ENCODE measurements at regions not wholly inside any gene's neighbourhood (a gene's known extent, or its start where the extent isn't known, plus 50 kb on each side); places are given as distances from the start of the nearest gene placed in this dataset.
"Not testable (repeated sequence)": the region's sequence is repeated elsewhere in the genome, so short reads cannot be mapped to it uniquely, and the experiment has no call there.

- DNase-seq (ENCODE audit: low spot score) = no peak
These were observed 462.0 kb upstream of the ATP11B start for GRCh38 chr3:182331341-182331740.

DNA sequence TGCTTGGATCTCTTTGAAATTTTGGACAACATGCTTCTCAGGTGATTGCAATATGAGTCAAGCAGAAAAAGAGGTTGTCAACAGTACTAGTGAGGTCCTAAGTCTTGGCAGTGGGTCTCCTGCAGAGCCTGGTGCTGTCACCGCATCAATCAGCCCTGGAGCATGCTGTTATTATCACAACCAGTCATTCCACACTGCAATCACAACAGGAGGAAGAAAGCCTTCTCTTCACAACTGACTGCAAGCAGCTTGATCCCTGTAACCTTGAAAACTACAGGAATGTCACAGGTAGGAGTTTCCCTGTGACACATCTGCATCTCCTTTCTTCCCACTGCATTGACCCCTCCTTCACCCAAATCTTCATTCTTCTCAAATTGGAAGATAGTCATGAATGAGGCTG lies 451.1 kb upstream of the ATP11B start:
- no peak for DNase-seq (ENCODE audit: low spot score)

DNA sequence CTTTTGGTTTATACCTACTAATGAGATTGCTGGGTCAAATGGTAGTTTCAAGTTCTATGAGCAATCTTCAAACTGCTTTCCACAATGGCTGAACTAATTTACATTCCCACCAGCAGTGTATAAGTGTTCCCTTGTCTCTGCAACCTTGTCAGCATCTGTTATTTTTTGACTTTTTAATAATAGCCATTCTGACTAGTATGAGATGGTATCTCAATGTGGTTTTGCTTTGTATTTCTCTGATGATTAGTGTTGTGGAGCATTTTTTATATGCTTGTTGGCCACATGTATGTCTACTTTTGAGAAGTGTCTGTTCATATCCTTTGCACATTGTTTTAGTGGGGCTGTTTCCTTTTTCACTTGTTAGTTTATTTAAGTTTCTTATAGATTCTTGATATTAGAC lies 449.3 kb upstream of the ATP11B start:
- not testable (repeated sequence) for DNase-seq (ENCODE audit: low spot score)

DNA sequence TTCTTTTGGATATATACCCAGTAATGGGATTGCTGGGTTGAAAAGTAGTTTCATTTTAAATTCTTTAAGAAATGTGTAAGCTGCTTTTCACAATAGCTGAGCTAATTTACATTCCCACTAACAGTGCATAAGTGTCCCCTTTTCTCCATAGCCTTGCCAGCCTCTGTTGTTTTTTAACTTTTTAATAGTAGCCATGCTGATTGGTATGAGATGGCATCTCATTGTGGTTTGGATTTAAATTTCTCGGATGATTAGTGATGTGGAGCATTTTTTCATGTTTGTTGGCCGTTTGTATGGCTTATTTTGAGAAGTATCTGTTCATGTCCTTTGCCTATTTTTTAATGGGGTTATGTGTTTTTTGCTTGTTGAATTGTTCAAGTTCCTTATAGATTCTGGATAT lies 444.3 kb upstream of the ATP11B start:
- DNase-seq (ENCODE audit: low spot score) = no peak

GRCh38 chr3:182349951-182350517 lies 443.3 kb upstream of the ATP11B start:
- no peak for DNase-seq (ENCODE audit: low spot score)

DNA sequence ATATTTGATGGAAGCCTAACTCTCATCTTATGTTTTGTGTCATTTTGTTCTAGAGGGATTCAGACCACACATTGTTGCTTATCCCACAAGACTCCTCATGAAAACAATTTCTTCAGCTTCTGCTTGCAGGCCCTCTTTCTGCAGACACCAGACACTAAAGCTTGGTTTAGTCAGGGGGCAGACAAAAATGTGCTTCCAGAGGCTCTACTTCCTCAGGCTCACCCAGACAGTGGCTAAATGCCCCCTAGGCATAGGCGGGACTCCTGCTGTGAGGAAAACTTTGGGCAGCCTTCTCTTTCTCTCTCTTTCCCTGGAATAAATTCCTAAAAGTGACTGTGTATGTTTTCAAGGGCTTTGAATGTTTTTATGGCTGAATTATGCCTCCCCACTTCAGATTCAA lies 435.4 kb upstream of the ATP11B start:
- no peak for DNase-seq (ENCODE audit: low spot score)

DNA sequence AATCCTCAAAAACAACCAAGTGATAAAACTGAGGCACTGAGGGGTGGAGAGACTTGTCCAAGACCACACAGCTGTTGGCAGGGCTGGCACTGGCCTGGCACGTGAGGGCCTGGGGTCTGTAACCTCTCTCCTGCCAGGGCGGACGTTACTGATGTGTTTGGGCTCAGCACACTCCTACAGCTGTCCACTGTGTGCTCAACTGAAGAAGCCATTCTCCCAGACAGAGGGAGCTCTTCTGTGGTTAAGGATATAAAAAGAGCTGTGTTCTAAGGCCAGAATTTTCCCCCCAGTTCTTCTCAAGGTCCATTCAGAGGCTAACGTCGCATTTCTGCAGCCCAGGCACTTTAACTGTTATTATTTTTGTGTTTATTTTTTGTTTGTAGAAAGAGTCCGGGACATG lies 429.0 kb upstream of the ATP11B start:
- no peak for DNase-seq (ENCODE audit: low spot score)

GRCh38 chr3:182364723-182365650 lies 428.3 kb upstream of the ATP11B start:
- no peak for DNase-seq (ENCODE audit: low spot score)

GRCh38 chr3:182366746-182367145 lies 426.6 kb upstream of the ATP11B start:
- DNase-seq (ENCODE audit: low spot score) = no peak

GRCh38 chr3:182369861-182370260 lies 423.4 kb upstream of the ATP11B start:
- no peak for DNase-seq (ENCODE audit: low spot score)

- no peak for DNase-seq (ENCODE audit: low spot score)
These were observed 422.4 kb upstream of the ATP11B start for GRCh38 chr3:182370949-182371348.

DNA sequence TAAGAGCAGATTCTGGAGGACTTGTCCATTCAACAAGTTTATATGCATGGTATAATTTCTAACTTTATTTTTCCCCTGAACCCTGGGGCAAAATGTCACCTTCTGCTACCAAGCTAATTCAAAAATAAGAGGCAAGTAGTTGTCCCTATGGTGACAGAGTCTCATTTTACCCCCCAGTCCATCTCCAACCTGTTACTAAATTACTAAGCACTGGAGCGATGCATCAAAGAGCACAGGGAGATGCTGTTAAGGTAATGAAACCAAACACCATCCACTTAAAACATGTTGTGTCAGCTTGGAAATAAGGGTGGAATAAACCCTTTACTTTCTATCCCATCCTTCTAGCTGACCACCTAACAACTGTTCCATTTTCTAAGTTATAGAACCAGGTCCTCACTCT lies 417.4 kb upstream of the ATP11B start:
- no peak for DNase-seq (ENCODE audit: low spot score)

GRCh38 chr3:182382112-182382857 lies 411.0 kb upstream of the ATP11B start:
- no peak for DNase-seq (ENCODE audit: low spot score)

GRCh38 chr3:182384221-182384620 lies 409.1 kb upstream of the ATP11B start:
- DNase-seq (ENCODE audit: low spot score) = no peak

GRCh38 chr3:182385356-182385755 lies 407.9 kb upstream of the ATP11B start:
- DNase-seq (ENCODE audit: low spot score) = no peak

- no peak for DNase-seq (ENCODE audit: low spot score)
These were observed 404.8 kb upstream of the ATP11B start for GRCh38 chr3:182388506-182388905.

GRCh38 chr3:182389071-182389815 lies 404.1 kb upstream of the ATP11B start:
- DNase-seq (ENCODE audit: low spot score) = no peak

DNA sequence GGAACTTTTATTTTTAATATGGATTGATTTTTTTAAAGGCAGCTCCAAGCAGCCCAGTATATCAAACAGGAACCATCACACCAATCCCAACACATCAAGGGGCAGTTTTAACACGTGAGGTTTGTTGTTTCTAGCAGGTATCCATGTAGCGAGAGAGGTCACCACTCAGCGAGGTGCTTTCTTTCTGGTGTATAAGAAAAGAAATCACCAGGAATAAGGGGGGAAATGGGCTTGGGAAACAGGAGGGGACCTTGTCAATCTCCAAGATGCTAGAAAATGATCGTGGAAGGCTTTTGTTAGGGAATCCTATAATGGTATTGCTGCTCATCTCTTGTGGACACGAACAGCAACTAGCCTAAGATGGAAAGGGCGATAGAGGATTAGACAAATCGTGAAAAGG lies 402.9 kb upstream of the ATP11B start:
- DNase-seq (ENCODE audit: low spot score) = no peak

GRCh38 chr3:182392182-182392937 lies 400.9 kb upstream of the ATP11B start:
- no peak for DNase-seq (ENCODE audit: low spot score)

DNA sequence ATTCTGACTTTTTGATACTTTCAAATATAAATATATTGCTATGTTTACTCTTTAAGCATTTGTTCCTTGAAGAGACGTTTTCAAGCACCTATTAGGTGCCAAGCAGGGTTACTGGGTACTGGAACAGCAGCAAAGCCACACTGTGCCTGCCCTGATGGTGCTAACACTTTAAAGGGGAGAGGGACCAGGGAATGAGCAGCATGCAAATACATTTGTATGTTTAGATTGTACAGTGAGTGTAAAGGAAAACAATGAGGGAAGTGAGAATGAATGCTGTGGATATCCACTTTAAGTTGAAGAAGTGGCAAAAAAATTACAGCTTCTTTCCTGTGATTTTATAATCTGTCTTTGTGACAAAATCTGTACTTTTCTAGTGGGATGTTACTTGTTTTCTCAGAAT lies 400.2 kb upstream of the ATP11B start:
- no peak for DNase-seq (ENCODE audit: low spot score)

GRCh38 chr3:182393830-182394367 lies 399.4 kb upstream of the ATP11B start:
- DNase-seq (ENCODE audit: low spot score) = no peak

All from HuH-7.5 (cell line).